Mesothelial cell of epicardium (in vitro differentiated cells): ENCODE measurements at regions not wholly inside any gene's neighbourhood (a gene's known extent, or its start where the extent isn't known, plus 50 kb on each side); places are given as distances from the start of the nearest gene placed in this dataset.

Experiments used
- DNase-seq, 2 experiments: peaks; one replicate each; pipeline ENCODE4 v3.0.0; 2021; ENCODE audit warnings: low spot score in 2 of 2; ENCODE audit not compliant: unreplicated experiment in 2 of 2
- H3K27ac Mint-ChIP-seq: 2 replicates; pipeline ENCODE4 v1.8.0; 2021; ENCODE audit warnings: mixed read lengths
- H3K27me3 Mint-ChIP-seq: 2 replicates; pipeline ENCODE4 v1.8.0; 2021; ENCODE audit warnings: low read depth, mixed read lengths
- H3K36me3 Mint-ChIP-seq: 2 replicates; pipeline ENCODE4 v1.8.0; 2021; ENCODE audit warnings: mixed read lengths
- H3K4me1 Mint-ChIP-seq: 2 replicates; pipeline ENCODE4 v1.8.0; 2021; ENCODE audit warnings: mixed read lengths
- H3K4me3 Mint-ChIP-seq: 2 replicates; pipeline ENCODE4 v1.8.0; 2021; ENCODE audit warnings: mild to moderate bottlenecking, moderate library complexity, mixed read lengths
- H3K9me3 Mint-ChIP-seq: 2 replicates; pipeline ENCODE4 v1.8.0; 2021; ENCODE audit warnings: mixed read lengths
- TF ChIP-seq, protein P1 (sequence below): fragments of 200-600 bp; sonication (generic); IDR thresholded peaks from one replicate; pipeline ENCODE4 v1.5.0; 2021; ENCODE audit warnings: antibody characterized with exemption; ENCODE audit not compliant: unreplicated experiment

GRCh38 chr7:159238541-159238940, 93.9 kb upstream of the VIPR2 start:
- no peaks in the 10 kb centered on the region for H3K4me1 Mint-ChIP-seq
- TF ChIP-seq, protein P1, sequence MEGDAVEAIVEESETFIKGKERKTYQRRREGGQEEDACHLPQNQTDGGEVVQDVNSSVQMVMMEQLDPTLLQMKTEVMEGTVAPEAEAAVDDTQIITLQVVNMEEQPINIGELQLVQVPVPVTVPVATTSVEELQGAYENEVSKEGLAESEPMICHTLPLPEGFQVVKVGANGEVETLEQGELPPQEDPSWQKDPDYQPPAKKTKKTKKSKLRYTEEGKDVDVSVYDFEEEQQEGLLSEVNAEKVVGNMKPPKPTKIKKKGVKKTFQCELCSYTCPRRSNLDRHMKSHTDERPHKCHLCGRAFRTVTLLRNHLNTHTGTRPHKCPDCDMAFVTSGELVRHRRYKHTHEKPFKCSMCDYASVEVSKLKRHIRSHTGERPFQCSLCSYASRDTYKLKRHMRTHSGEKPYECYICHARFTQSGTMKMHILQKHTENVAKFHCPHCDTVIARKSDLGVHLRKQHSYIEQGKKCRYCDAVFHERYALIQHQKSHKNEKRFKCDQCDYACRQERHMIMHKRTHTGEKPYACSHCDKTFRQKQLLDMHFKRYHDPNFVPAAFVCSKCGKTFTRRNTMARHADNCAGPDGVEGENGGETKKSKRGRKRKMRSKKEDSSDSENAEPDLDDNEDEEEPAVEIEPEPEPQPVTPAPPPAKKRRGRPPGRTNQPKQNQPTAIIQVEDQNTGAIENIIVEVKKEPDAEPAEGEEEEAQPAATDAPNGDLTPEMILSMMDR, result no peak
- no peak for DNase-seq
- H3K27me3 Mint-ChIP-seq, result no peaks in the 10 kb centered on the region
- H3K36me3 Mint-ChIP-seq, result peaks cover 2% of the 10 kb centered on the region
- H3K9me3 Mint-ChIP-seq, result peaks cover 57% of the 10 kb centered on the region
- H3K27ac Mint-ChIP-seq, result no peak overlapping the region
- no peak overlapping the region for H3K4me3 Mint-ChIP-seq

GRCh38 chr7:159237022-159237653, 92.5 kb upstream of the VIPR2 start:
- H3K36me3 Mint-ChIP-seq, result peaks cover 2% of the 10 kb centered on the region
- H3K9me3 Mint-ChIP-seq, result peaks cover 61% of the 10 kb centered on the region
- no peaks in the 10 kb centered on the region for H3K4me1 Mint-ChIP-seq
- no peak overlapping the region for H3K4me3 Mint-ChIP-seq
- TF ChIP-seq, protein P1, result no peak
- DNase-seq, result no peak
- H3K27me3 Mint-ChIP-seq, result no peaks in the 10 kb centered on the region
- no peak overlapping the region for H3K27ac Mint-ChIP-seq

DNA sequence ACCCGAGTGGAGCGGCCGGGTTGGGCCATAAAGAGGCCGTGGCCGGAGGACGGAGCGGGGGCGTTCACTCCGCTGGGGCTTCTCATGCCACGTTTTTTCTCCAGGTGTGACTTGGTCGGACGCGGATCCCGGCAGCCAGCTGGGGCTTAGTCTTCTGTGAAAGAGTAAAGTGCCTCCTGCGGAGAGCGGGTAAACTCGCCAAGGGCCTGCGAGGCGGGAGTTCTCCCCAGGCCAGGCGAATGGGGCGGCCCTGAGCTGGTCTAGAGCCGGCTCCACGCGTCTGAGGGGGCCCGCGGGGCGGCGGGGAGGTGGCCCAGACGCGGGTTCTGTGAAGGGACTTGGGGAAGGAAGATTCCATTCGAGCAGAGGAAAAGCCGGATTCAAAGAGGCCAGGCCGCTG, 86.3 kb upstream of the VIPR2 start:
- TF ChIP-seq, protein P1, result no peak
- Mint-ChIP-seq H3K27me3 (no peaks in the 10 kb centered on the region), H3K36me3 (peaks cover 2% of the 10 kb centered on the region), H3K4me3 (no peak overlapping the region), H3K27ac (no peak overlapping the region), H3K9me3 (peaks cover 51% of the 10 kb centered on the region), H3K4me1 (no peaks in the 10 kb centered on the region)
- no peak for DNase-seq

GRCh38 chr7:159229683-159230475, 85.2 kb upstream of the VIPR2 start:
- DNase-seq, result no peak
- Mint-ChIP-seq H3K9me3 (peaks cover 52% of the 10 kb centered on the region), H3K27ac (no peak overlapping the region), H3K36me3 (peaks cover 2% of the 10 kb centered on the region), H3K4me3 (no peak overlapping the region), H3K4me1 (no peaks in the 10 kb centered on the region), H3K27me3 (no peaks in the 10 kb centered on the region)
- TF ChIP-seq, protein P1, result no peak

- no peaks in the 10 kb centered on the region for H3K4me1 Mint-ChIP-seq
- peaks cover 63% of the 10 kb centered on the region for H3K9me3 Mint-ChIP-seq
- H3K4me3 Mint-ChIP-seq, result no peak overlapping the region
- no peaks in the 10 kb centered on the region for H3K36me3 Mint-ChIP-seq
- H3K27ac Mint-ChIP-seq, result no peak overlapping the region
- TF ChIP-seq, protein P1, result no peak
- H3K27me3 Mint-ChIP-seq, result no peaks in the 10 kb centered on the region
- no peak for DNase-seq
Observed at GRCh38 chr7:159227433-159227832, 82.8 kb upstream of the VIPR2 start.
